HEK293T (cell line): ENCODE measurements at regions not wholly inside any gene's neighbourhood (a gene's known extent, or its start where the extent isn't known, plus 50 kb on each side); places are given as distances from the start of the nearest gene placed in this dataset.

Experiments used
- CTCF ChIA-PET: fragments of 350-600 bp; formaldehyde crosslinking; extraction: SDS; loops from one replicate; lab custom pipeline; 2021; ENCODE audit warnings: antibody characterized with exemption, inconsistent platforms; lab: Yijun Ruan, JAX
- POLR2A ChIA-PET: fragments of 350-600 bp; formaldehyde crosslinking; extraction: SDS; loops from one replicate; lab custom pipeline; 2020; ENCODE audit warnings: antibody characterized with exemption, inconsistent platforms; lab: Yijun Ruan, JAX
- DNase-seq: peaks from one replicate; pipeline ENCODE4 v3.0.0; 2012; ENCODE audit warnings: mixed read lengths; ENCODE audit errors: extremely low spot score
- ARNT ChIP-seq: fragments of 450-650 bp; IDR thresholded peaks from 2 replicates; pipeline ENCODE4 v1.6.1; 2017; ENCODE audit warnings: mild to moderate bottlenecking
- BHLHE40 ChIP-seq: fragments of 450-650 bp; IDR thresholded peaks from 2 replicates; pipeline ENCODE4 v1.6.1; 2016; ENCODE audit warnings: mild to moderate bottlenecking, moderate library complexity, borderline replicate concordance
- CTBP1 ChIP-seq: fragments of 450-650 bp; IDR thresholded peaks from 2 replicates; pipeline ENCODE4 v1.6.1; 2016; ENCODE audit warnings: borderline replicate concordance
- ELF4 ChIP-seq: fragments of 450-650 bp; IDR thresholded peaks from 2 replicates; pipeline ENCODE4 v1.6.1; 2017; ENCODE audit warnings: antibody characterized with exemption
- FOXA1 ChIP-seq: fragments of 450-650 bp; IDR thresholded peaks from 2 replicates; pipeline ENCODE4 v1.6.1; 2016; ENCODE audit warnings: mild to moderate bottlenecking
- FOXK2 ChIP-seq: fragments of 450-650 bp; IDR thresholded peaks from 2 replicates; pipeline ENCODE4 v1.6.1; 2016; ENCODE audit warnings: mild to moderate bottlenecking
- FOXM1 ChIP-seq: fragments of 450-650 bp; IDR thresholded peaks from 2 replicates; pipeline ENCODE4 v1.6.1; 2017; ENCODE audit warnings: mild to moderate bottlenecking, borderline replicate concordance
- HDGF ChIP-seq: fragments of 450-650 bp; IDR thresholded peaks from 2 replicates; pipeline ENCODE4 v1.6.1; 2017; ENCODE audit warnings: antibody characterized with exemption, borderline replicate concordance
- L3MBTL2 ChIP-seq: fragments of 450-650 bp; conservative IDR thresholded peaks from 2 replicates; pipeline ENCODE4 v1.6.1; 2016; ENCODE audit warnings: mild to moderate bottlenecking
- LEF1 ChIP-seq: fragments of 450-650 bp; IDR thresholded peaks from 2 replicates; pipeline ENCODE4 v1.6.1; 2017; ENCODE audit warnings: mild to moderate bottlenecking, borderline replicate concordance
- NFRKB ChIP-seq: fragments of 450-650 bp; IDR thresholded peaks from 2 replicates; pipeline ENCODE4 v1.6.1; 2016; ENCODE audit warnings: mild to moderate bottlenecking, moderate library complexity
- SP1 ChIP-seq: fragments of 450-650 bp; IDR thresholded peaks from 2 replicates; pipeline ENCODE4 v1.6.1; 2017
- SUZ12 ChIP-seq: fragments of 450-650 bp; IDR thresholded peaks from 2 replicates; pipeline ENCODE4 v1.6.1; 2016; ENCODE audit warnings: mild to moderate bottlenecking
- TARDBP ChIP-seq: fragments of 450-650 bp; IDR thresholded peaks from 2 replicates; pipeline ENCODE4 v1.6.1; 2016
- ZNF384 ChIP-seq: fragments of 450-650 bp; IDR thresholded peaks from 2 replicates; pipeline ENCODE4 v1.6.1; 2016
- TF ChIP-seq, protein P1 (sequence below): fragments of 450-650 bp; IDR thresholded peaks from 2 replicates; pipeline ENCODE4 v1.6.1; 2016

DNA sequence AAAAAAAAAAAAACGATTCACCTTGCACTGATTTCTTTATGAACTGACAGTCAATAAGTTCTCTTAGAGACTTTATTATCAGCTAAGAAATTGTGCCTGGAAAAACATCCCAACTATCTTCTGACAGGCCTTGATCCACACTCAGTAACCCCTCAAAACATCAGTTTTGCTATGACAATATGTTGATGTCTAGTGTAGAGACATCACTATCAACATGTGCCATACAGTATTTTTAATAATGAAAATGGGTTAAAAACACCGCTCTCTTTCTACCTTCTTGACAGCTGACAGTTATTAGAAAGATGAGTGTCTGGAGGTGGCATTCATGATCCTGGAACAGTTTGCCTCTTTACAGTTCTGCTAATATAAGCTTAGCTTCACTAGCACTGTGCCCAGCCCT, 175.8 kb upstream of the TMEM229A start:
- TF ChIP-seq ZNF384 (no peak), FOXM1 (no peak), CTBP1 (no peak), TARDBP (no peak), NFRKB (no peak), ELF4 (no peak), SP1 (no peak)
- ChIA-PET CTCF (no interaction called here), POLR2A (no interaction called here)
- no peak for DNase-seq

DNA sequence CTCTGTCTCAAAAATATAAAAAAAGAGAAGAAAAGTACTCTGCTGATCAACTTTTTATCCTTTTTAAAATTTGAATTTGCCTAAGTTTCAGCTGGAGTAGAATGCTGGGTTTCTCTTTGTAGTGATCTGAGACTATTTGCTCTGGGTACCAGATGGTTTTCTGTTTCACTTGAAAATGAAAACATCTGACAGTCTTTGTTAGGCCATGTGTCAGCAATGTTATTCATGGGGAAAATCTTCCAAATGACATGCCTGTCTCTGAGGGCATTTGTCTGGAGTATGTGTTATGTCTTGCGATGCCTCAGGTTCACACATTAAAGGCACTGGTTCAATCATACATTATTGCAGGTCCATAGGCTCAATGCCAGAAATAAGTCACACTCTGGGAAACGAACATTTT, 175.3 kb upstream of the TMEM229A start:
- CTCF ChIA-PET: no interaction called here
- POLR2A ChIA-PET: no interaction called here
- TF ChIP-seq SUZ12: no peak
- TF ChIP-seq FOXM1: no peak
- TF ChIP-seq, protein P1, sequence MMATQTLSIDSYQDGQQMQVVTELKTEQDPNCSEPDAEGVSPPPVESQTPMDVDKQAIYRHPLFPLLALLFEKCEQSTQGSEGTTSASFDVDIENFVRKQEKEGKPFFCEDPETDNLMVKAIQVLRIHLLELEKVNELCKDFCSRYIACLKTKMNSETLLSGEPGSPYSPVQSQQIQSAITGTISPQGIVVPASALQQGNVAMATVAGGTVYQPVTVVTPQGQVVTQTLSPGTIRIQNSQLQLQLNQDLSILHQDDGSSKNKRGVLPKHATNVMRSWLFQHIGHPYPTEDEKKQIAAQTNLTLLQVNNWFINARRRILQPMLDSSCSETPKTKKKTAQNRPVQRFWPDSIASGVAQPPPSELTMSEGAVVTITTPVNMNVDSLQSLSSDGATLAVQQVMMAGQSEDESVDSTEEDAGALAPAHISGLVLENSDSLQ: no peak
- no peak for TF ChIP-seq LEF1
- no peak for TF ChIP-seq SP1
- TF ChIP-seq ZNF384: no peak
- no peak for TF ChIP-seq FOXA1
- no peak for TF ChIP-seq FOXK2
- TF ChIP-seq CTBP1: no peak
- TF ChIP-seq TARDBP: no peak
- TF ChIP-seq L3MBTL2: no peak
- TF ChIP-seq NFRKB: no peak
- no peak for TF ChIP-seq ELF4
- TF ChIP-seq HDGF: no peak
- no peak for DNase-seq

DNA sequence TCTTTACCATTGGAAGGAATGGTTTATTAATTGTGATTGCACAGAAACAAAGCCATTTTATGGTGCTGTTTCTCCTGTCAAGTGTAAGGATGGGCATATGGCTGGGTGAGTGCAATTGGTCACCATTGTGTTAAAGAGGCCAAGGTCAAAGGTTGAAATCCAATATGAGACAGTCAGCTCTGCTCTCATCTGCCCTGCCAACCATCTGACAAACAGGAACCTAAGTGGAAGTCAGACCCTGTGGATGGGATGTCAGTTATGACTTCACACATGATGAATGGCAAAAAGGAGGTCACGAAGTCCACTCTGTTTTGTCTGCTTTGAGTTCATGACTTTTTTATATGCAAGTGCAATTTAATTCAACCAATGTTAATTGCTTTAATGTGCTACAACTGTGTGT, 172.7 kb upstream of the TMEM229A start:
- POLR2A ChIA-PET: no interaction called here
- CTCF ChIA-PET: no interaction called here
- no peak for DNase-seq
- TF ChIP-seq SUZ12 (no peak), BHLHE40 (no peak), FOXM1 (no peak), TARDBP (no peak), ZNF384 (no peak), CTBP1 (no peak), L3MBTL2 (no peak), HDGF (no peak), ARNT (no peak), ELF4 (no peak), LEF1 (no peak), FOXK2 (no peak), FOXA1 (no peak), NFRKB (no peak), SP1 (no peak)
- TF ChIP-seq, protein P1: no peak

DNA sequence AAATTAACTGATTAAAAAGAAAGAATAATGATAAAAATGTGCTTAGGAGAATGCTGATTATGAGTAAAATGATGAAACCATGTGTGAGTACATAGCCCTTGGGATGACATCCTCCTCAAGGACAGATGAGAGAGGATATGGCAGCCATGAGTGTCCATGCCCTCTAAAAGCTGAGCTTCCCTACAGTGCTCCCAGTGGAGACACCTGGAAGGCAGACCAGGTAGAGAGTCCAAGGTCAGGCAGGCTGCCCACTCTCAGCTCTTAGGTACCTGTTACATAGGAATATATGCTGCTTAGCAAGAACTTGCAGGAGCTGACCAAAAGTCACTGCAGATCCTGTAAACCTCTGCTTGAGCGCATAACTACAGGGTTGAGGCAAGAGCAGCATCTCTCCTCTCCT, 169.7 kb upstream of the TMEM229A start:
- POLR2A ChIA-PET: no interaction called here
- no peak for DNase-seq
- no peak for TF ChIP-seq CTBP1
- TF ChIP-seq ARNT: no peak
- no peak for TF ChIP-seq FOXM1
- TF ChIP-seq SP1: no peak
- TF ChIP-seq FOXK2: no peak
- TF ChIP-seq L3MBTL2: no peak
- TF ChIP-seq, protein P1: no peak
- no peak for TF ChIP-seq FOXA1
- CTCF ChIA-PET: no interaction called here

DNA sequence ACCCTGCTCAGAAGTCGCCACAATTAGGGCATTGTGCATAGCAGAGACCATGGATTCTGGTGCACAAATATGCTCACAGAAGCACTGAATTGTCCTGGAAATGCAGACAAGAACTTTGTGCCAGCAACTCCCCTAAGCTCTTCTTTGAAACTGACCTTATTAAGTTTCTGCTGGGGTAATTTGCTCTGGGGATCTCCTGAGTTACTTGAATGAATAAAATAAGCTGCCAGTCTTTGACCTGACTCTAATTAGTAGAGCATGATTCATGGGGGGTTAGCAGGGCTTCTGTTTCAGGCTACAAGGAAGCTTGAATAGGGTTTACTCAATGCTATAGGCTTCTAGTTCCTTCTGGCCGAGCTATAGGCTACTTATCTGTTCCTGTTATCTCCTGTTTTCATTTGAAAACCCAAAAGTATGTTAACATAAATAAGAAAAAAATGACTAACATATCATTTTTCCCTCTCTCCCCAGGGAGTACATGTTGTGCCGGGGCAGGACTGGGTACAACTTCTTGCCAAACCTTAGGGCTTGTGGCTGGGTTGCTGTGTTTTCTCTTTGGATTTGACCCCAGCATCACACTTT, 169.0 kb upstream of the TMEM229A start:
- POLR2A ChIA-PET: no interaction called here
- CTCF ChIA-PET: no interaction called here
- no peak for DNase-seq
- TF ChIP-seq NFRKB: no peak
- no peak for TF ChIP-seq L3MBTL2
- no peak for TF ChIP-seq FOXA1
- TF ChIP-seq CTBP1: no peak
- TF ChIP-seq FOXK2: no peak
- TF ChIP-seq ARNT: no peak
- no peak for TF ChIP-seq SP1
- no peak for TF ChIP-seq ZNF384
- no peak for TF ChIP-seq SUZ12
- TF ChIP-seq TARDBP: no peak
- TF ChIP-seq, protein P1: no peak
- TF ChIP-seq LEF1: no peak
- TF ChIP-seq FOXM1: no peak
- no peak for TF ChIP-seq ELF4
- no peak for TF ChIP-seq BHLHE40

DNA sequence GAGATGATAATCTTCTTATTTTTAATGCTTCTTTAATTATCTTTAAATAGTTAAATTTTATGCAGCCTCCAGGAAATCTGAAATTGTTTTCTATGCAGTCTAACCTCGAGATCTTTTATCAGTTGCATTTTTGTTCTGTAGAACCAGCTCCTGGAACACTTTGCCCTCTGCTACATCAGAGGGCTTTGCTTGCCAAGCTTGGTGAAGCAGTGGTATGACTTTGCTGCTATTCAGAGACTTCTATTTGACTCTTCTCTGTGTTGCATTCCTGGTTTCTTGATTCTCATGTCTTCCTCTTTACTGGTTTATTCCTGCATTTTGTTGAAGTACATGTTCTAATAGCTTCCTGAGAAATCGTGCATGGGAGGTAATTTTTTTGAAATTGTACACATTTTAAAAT, 163.7 kb upstream of the TMEM229A start:
- POLR2A ChIA-PET: no interaction called here
- TF ChIP-seq L3MBTL2 (no peak), TARDBP (no peak), FOXK2 (no peak), HDGF (no peak), BHLHE40 (no peak), LEF1 (no peak), CTBP1 (no peak), SUZ12 (no peak), ELF4 (no peak), ARNT (no peak), SP1 (no peak), FOXM1 (no peak), FOXA1 (no peak), NFRKB (no peak), ZNF384 (no peak)
- TF ChIP-seq, protein P1: no peak
- CTCF ChIA-PET: no interaction called here
- DNase-seq: no peak
